OCI-LY1 (cell line): ENCODE measurements at regions not wholly inside any gene's neighbourhood (a gene's known extent, or its start where the extent isn't known, plus 50 kb on each side); places are given as distances from the start of the nearest gene placed in this dataset.

ENCODE experiments used
- CTCF ChIP-seq: fragments of 200-600 bp; sonication (generic), shearing (Covaris generic); IDR thresholded peaks from 2 replicates; pipeline ENCODE4 v1.5.1; 2017; ENCODE audit warnings: mild to moderate bottlenecking, antibody characterized with exemption, low read length, moderate library complexity, mixed read lengths
- EZH2 ChIP-seq: fragments of 200-600 bp; sonication (generic), shearing (Covaris generic); IDR thresholded peaks from 2 replicates; pipeline ENCODE4 v1.8.0; 2017; ENCODE audit warnings: borderline replicate concordance, mixed run types, mild to moderate bottlenecking, antibody characterized with exemption, low read length, moderate library complexity, mixed read lengths

DNA sequence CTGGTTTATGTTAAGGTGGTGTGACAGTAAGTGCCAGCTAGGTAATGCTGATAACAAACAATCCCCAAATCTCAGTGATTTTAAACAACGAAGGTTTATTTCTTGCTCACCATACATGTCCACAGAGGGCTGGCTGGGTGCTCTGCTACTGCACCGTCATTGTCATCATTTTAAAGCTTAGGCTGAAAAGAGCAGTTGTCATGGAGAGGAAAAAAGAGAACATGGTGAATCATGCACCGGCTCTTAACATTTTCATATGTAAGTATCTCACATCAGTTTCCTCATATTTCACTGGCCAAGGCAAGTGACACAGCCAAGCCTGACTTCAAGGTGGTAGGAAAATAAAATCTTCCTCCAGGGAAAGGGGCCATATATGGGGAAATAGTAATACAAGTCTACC lies 746.9 kb downstream of the SORCS3 start:
- no peak for TF ChIP-seq EZH2
- no peak for TF ChIP-seq CTCF
